WTC11 (cell line): ENCODE measurements at regions not wholly inside any gene's neighbourhood (a gene's known extent, or its start where the extent isn't known, plus 50 kb on each side); places are given as distances from the start of the nearest gene placed in this dataset.

Experiments
- ATAC-seq: fragments of 200-7000 bp; cut with Tn5 transposase; 2 replicates; pipeline ENCODE4 v1.10.0; 2021; ENCODE audit warnings: mild to moderate bottlenecking, moderate library complexity
- CTCF ChIA-PET: fragments of 300-600 bp; sonication (Branson Sonifier 250); formaldehyde crosslinking; loops from one replicate; lab custom pipeline; 2021; ENCODE audit warnings: antibody characterized with exemption; lab: Charles Lee
- POLR2A ChIA-PET: fragments of 350-600 bp; sonication (Branson Sonifier 250); formaldehyde crosslinking; loops from one replicate; lab custom pipeline; 2021; ENCODE audit warnings: antibody characterized with exemption; lab: Charles Lee
- DNase-seq: peaks from one replicate; pipeline ENCODE4 v3.0.0; 2021; ENCODE audit warnings: low spot score
- H3K27ac Mint-ChIP-seq: 2 replicates; pipeline ENCODE4 v1.8.0; 2021; ENCODE audit warnings: mixed read lengths
- H3K27me3 Mint-ChIP-seq: 2 replicates; pipeline ENCODE4 v1.8.0; 2021; ENCODE audit warnings: low read depth, mild to moderate bottlenecking, moderate library complexity, mixed read lengths
- H3K36me3 Mint-ChIP-seq: 2 replicates; pipeline ENCODE4 v1.8.0; 2021; ENCODE audit warnings: mixed read lengths
- H3K4me1 Mint-ChIP-seq: 2 replicates; pipeline ENCODE4 v1.8.0; 2022; ENCODE audit warnings: mixed read lengths
- H3K4me3 Mint-ChIP-seq: 2 replicates; pipeline ENCODE4 v1.8.0; 2021; ENCODE audit warnings: mild to moderate bottlenecking, moderate library complexity, mixed read lengths
- H3K9me3 Mint-ChIP-seq: 2 replicates; pipeline ENCODE4 v1.8.0; 2021; ENCODE audit warnings: mixed read lengths
- ATF6 ChIP-seq: sonication (generic); formaldehyde crosslinking; IDR thresholded peaks from 2 replicates; pipeline ENCODE4 v1.8.1; 2023; ENCODE audit warnings: mild to moderate bottlenecking, missing genetic modification reagents
- CDX4 ChIP-seq: fragments of 250-450 bp; sonication (Bioruptor Pico); IDR thresholded peaks from 2 replicates; pipeline ENCODE4 v1.9.0; 2021; ENCODE audit warnings: moderate library complexity, mild to moderate bottlenecking, inconsistent platforms, borderline replicate concordance
- CREM ChIP-seq: sonication (generic); formaldehyde crosslinking; IDR thresholded peaks from 2 replicates; pipeline ENCODE4 v1.8.1; 2022; ENCODE audit warnings: mild to moderate bottlenecking, missing genetic modification reagents, moderate library complexity
- E2F4 ChIP-seq: sonication (generic); formaldehyde crosslinking; IDR thresholded peaks from 2 replicates; pipeline ENCODE4 v1.8.1; 2022; ENCODE audit warnings: low read depth, mild to moderate bottlenecking, moderate library complexity, missing genetic modification reagents, borderline replicate concordance
- EMX1 ChIP-seq: fragments of 250-450 bp; sonication (Bioruptor Pico); IDR thresholded peaks from 2 replicates; pipeline ENCODE4 v1.8.0; 2021; ENCODE audit warnings: mild to moderate bottlenecking
- GABPB1 ChIP-seq: sonication (generic); formaldehyde crosslinking; IDR thresholded peaks from 2 replicates; pipeline ENCODE4 v1.8.1; 2023; ENCODE audit warnings: mild to moderate bottlenecking, missing genetic modification reagents
- HMGA2 ChIP-seq: fragments of 250-450 bp; sonication (Bioruptor Pico); IDR thresholded peaks from 2 replicates; pipeline ENCODE4 v1.4.0; 2021; ENCODE audit warnings: mild to moderate bottlenecking, moderate library complexity
- HMGXB4 ChIP-seq: sonication (generic); formaldehyde crosslinking; IDR thresholded peaks from 2 replicates; pipeline ENCODE4 v1.8.1; 2023; ENCODE audit warnings: mild to moderate bottlenecking, moderate library complexity, missing genetic modification reagents
- MYBL2 ChIP-seq: sonication (generic); formaldehyde crosslinking; IDR thresholded peaks from 2 replicates; pipeline ENCODE4 v1.8.1; 2023; ENCODE audit warnings: mild to moderate bottlenecking, moderate library complexity, missing genetic modification reagents
- NFE2L1 ChIP-seq: sonication (generic); formaldehyde crosslinking; IDR thresholded peaks from 2 replicates; pipeline ENCODE4 v1.8.1; 2023; ENCODE audit warnings: missing genetic modification reagents
- NR3C1 ChIP-seq: sonication (generic); formaldehyde crosslinking; conservative IDR thresholded peaks from 2 replicates; pipeline ENCODE4 v1.8.1; 2023; ENCODE audit warnings: low read depth, mild to moderate bottlenecking, missing genetic modification reagents
- PRRX2 ChIP-seq: fragments of 250-450 bp; sonication (Bioruptor Pico); IDR thresholded peaks from 2 replicates; pipeline ENCODE4 v1.8.0; 2021; ENCODE audit warnings: mild to moderate bottlenecking
- RORB ChIP-seq: fragments of 250-450 bp; sonication (Bioruptor Pico); IDR thresholded peaks from 2 replicates; pipeline ENCODE4 v1.9.0; 2021; ENCODE audit warnings: mild to moderate bottlenecking
- SMAD4 ChIP-seq: sonication (generic); formaldehyde crosslinking; IDR thresholded peaks from 2 replicates; pipeline ENCODE4 v1.8.0; 2022; ENCODE audit warnings: mild to moderate bottlenecking, missing genetic modification reagents
- ZNF423 ChIP-seq: fragments of 250-450 bp; sonication (Bioruptor Pico); IDR thresholded peaks from 2 replicates; pipeline ENCODE4 v2.1.2; 2022; ENCODE audit warnings: mild to moderate bottlenecking, moderate library complexity
- ZNF671 ChIP-seq: fragments of 250-450 bp; sonication (Bioruptor Pico); IDR thresholded peaks from 2 replicates; pipeline ENCODE4 v1.8.0; 2021; ENCODE audit warnings: mild to moderate bottlenecking
- TF ChIP-seq, protein P1 (sequence below): sonication (generic); formaldehyde crosslinking; conservative IDR thresholded peaks from 2 replicates; pipeline ENCODE4 v1.8.1; 2022; ENCODE audit warnings: mild to moderate bottlenecking, missing genetic modification reagents
- TF ChIP-seq, protein P2 (sequence below): sonication (generic); formaldehyde crosslinking; conservative IDR thresholded peaks from 2 replicates; pipeline ENCODE4 v1.8.1; 2023; ENCODE audit warnings: mild to moderate bottlenecking, low read depth, missing genetic modification reagents, moderate library complexity

DNA sequence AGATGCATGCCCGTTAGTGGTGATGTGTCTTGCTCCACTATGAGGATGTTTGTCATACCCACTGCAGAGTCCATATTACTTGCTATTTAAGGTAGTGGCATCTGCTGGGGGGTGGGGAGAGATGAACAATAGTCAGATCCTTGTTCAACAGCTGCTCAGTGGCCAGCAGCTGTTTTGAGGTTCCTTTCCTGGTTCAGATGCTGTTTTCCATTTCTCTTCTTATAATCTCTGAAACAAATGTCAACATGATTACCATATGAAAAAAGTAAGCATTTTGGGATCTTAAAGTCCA is 1567.9 kb upstream of the TENM3 start:
- H3K27me3 Mint-ChIP-seq = no peaks in the 10 kb centered on the region
- DNase-seq (no peak), ATAC-seq (no peak)
- H3K9me3 Mint-ChIP-seq = no peaks in the 10 kb centered on the region
- ChIA-PET CTCF (interaction anchor here (1.4 kb wide), 1 partner anchor 11 kb away, joined by 6 read pairs; no protein-coding TSS in a partner anchor), POLR2A (no interaction called here)
- no peak overlapping the region for H3K4me3 Mint-ChIP-seq
- no peak for TF ChIP-seq RORB (CRISPR knock-in tag)
- no peak for TF ChIP-seq CREM (CRISPR knock-in tag)
- no peak for TF ChIP-seq ZNF671 (CRISPR knock-in tag)
- no peak for TF ChIP-seq CDX4
- H3K27ac Mint-ChIP-seq = no peak overlapping the region
- no peaks in the 10 kb centered on the region for H3K36me3 Mint-ChIP-seq
- peaks cover 25% of the 10 kb centered on the region for H3K4me1 Mint-ChIP-seq

DNA sequence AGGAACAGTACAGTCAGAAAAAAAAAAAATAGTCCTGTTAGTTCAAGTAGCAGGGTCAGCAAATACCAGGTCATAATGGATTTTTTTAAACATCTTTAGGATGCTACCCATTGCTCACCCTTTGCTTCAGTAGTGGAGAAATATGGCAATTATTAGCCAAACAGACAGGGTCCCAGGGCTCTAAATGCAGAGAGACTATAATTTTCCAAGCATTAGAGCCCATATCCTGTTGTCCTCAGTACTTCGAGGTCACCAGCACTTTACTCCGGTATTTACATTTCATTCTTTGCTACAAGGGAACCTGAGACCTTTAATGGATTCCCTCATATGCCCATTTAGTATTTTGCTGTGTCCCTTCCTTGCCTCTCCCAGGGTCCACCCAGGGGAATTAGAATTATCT is 1562.9 kb upstream of the TENM3 start:
- no peak for ATAC-seq
- H3K27ac Mint-ChIP-seq = no peak overlapping the region
- no peaks in the 10 kb centered on the region for H3K27me3 Mint-ChIP-seq
- H3K4me3 Mint-ChIP-seq = no peak overlapping the region
- ChIA-PET CTCF (no interaction called here), POLR2A (no interaction called here)
- TF ChIP-seq EMX1 (CRISPR knock-in tag) (no peak), MYBL2 (CRISPR knock-in tag) (no peak), NR3C1 (CRISPR knock-in tag) (no peak), ATF6 (CRISPR knock-in tag) (no peak), ZNF423 (CRISPR knock-in tag) (no peak), CDX4 (no peak), HMGXB4 (CRISPR knock-in tag) (no peak), GABPB1 (CRISPR knock-in tag) (no peak), E2F4 (CRISPR knock-in tag) (no peak), HMGA2 (CRISPR knock-in tag) (no peak), NFE2L1 (CRISPR knock-in tag) (no peak), SMAD4 (CRISPR knock-in tag) (no peak), PRRX2 (CRISPR knock-in tag) (no peak)
- TF ChIP-seq, protein P1, sequence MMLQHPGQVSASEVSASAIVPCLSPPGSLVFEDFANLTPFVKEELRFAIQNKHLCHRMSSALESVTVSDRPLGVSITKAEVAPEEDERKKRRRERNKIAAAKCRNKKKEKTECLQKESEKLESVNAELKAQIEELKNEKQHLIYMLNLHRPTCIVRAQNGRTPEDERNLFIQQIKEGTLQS (CRISPR knock-in tag) = no peak
- TF ChIP-seq, protein P2, sequence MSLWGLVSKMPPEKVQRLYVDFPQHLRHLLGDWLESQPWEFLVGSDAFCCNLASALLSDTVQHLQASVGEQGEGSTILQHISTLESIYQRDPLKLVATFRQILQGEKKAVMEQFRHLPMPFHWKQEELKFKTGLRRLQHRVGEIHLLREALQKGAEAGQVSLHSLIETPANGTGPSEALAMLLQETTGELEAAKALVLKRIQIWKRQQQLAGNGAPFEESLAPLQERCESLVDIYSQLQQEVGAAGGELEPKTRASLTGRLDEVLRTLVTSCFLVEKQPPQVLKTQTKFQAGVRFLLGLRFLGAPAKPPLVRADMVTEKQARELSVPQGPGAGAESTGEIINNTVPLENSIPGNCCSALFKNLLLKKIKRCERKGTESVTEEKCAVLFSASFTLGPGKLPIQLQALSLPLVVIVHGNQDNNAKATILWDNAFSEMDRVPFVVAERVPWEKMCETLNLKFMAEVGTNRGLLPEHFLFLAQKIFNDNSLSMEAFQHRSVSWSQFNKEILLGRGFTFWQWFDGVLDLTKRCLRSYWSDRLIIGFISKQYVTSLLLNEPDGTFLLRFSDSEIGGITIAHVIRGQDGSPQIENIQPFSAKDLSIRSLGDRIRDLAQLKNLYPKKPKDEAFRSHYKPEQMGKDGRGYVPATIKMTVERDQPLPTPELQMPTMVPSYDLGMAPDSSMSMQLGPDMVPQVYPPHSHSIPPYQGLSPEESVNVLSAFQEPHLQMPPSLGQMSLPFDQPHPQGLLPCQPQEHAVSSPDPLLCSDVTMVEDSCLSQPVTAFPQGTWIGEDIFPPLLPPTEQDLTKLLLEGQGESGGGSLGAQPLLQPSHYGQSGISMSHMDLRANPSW (CRISPR knock-in tag) = no peak
- peaks cover 9% of the 10 kb centered on the region for H3K4me1 Mint-ChIP-seq
- DNase-seq = no peak
- H3K9me3 Mint-ChIP-seq = no peaks in the 10 kb centered on the region
- H3K36me3 Mint-ChIP-seq = no peaks in the 10 kb centered on the region
